ENCODE measurements at regions not wholly inside any gene's neighbourhood (a gene's known extent, or its start where the extent isn't known, plus 50 kb on each side); places are given as distances from the start of the nearest gene placed in this dataset.
A peak's percentile ranks its signal among the peaks of the same experiment; 100 is the strongest.
"Not testable (repeated sequence)": the region's sequence is repeated elsewhere in the genome, so short reads cannot be mapped to it uniquely, and the experiment has no call there.

DNA sequence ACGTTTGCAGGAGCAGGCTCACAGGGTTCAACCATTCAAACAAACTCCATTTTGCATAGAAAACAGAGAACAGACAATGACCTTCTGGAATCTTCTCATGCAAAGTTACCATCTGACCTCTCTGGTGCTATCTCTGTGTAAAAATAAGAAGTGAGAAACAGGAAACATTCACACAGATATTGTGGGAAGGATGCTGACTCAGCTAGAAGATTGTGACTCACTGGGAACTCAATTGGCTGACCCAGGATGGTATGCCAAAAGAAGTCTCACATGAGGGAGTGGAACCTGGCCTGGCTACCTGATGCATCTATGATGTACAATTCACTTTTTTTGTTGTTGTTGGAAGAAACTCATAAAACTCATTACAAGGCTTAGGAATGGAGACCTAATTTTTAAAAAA lies 61.1 kb upstream of the TBX18 start:
- peak; percentile 29 for DNase-seq (ENCODE audit: extremely low read depth, low read depth)
- H3K4me3 ChIP-seq (replicated peaks; ENCODE audit: low read depth, low read length), result no peak overlapping the region
- TF ChIP-seq, protein P1, sequence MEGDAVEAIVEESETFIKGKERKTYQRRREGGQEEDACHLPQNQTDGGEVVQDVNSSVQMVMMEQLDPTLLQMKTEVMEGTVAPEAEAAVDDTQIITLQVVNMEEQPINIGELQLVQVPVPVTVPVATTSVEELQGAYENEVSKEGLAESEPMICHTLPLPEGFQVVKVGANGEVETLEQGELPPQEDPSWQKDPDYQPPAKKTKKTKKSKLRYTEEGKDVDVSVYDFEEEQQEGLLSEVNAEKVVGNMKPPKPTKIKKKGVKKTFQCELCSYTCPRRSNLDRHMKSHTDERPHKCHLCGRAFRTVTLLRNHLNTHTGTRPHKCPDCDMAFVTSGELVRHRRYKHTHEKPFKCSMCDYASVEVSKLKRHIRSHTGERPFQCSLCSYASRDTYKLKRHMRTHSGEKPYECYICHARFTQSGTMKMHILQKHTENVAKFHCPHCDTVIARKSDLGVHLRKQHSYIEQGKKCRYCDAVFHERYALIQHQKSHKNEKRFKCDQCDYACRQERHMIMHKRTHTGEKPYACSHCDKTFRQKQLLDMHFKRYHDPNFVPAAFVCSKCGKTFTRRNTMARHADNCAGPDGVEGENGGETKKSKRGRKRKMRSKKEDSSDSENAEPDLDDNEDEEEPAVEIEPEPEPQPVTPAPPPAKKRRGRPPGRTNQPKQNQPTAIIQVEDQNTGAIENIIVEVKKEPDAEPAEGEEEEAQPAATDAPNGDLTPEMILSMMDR (IDR thresholded peaks at IDR 0.05; ENCODE audit: low read depth, low read length, missing control alignments), result no peak

DNA sequence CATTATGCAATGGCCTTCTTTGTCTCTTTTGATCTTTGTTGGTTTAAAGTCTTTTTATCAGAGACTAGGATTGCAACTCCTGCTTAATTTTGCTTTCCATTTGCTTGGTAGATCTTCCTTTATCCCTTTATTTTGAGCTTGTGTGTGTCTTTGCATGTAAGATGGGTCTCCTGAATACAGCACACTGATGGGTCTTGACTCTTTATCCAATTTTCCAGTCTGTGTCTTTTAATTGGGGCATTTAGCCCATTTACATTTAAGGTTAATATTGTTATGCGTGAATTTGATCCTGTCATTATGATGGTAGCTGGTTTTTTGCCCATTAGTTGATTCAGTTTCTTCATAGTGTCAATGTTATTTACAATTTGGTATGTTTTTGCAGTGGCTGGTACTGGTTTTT lies 56.9 kb upstream of the TBX18 start:
- not testable (repeated sequence) for H3K4me3 ChIP-seq (replicated peaks; ENCODE audit: low read depth, low read length); DNase-seq (ENCODE audit: extremely low read depth, low read depth)

DNA sequence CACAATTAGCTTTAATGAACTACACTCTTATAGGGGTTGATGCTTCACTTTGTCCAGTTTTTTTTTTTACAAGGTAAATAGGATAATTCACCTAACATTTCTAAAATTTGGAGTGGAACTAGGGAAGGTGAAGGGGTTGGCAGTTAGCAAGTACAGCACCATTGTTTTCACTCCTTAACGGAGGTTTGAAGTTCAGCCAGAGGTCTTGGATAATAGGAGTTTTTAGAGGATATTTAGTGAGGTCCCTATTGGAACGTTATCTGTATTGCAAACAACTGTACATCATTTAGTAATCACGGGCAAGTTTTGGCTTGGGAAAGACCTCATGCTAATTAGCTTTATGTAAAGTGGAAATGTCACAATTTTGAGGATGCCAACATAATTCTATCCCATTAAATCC lies 52.3 kb upstream of the TBX18 start:
- no peak overlapping the region for H3K4me3 ChIP-seq (replicated peaks; ENCODE audit: low read depth, low read length)
- no peak for DNase-seq (ENCODE audit: extremely low read depth, low read depth)
- TF ChIP-seq, protein P1 (IDR thresholded peaks at IDR 0.05; ENCODE audit: low read depth, low read length, missing control alignments), result no peak

DNA sequence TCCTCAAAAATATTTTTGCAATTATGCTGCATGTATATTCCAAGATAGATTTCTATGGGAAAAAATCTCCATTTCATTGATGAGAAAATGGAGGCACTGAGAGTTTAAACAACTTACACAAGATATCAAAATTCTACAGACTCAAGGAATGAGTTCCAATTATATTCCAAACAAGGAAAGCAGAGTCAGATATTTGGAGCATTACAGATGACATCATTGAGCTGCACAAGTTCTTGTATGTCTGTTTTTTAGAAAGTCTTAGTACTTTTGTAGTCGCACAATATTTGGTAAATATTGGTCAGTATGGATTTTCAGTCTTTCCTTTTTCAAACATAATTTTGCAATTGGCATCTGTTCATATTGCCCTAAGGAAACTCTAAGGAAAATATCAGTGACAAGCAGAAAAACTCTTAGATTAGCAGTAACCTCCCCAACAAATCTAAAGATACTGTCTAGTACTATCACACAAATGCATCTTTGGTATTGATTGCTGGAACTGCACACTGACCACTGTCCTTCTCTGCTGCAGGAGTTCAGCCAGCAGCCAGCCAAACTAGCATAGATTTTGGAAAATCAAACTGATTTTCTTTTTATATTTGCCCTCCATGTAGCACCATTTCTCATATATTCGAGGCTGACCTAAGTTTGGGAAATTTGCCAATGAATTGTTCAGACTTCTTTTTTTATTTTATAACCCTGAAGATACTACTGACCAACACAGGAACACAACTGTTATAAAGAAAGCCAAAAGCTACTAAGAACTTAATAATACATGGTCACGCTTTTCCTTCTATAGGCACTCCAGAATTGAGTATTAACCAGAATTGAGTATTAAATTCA lies 51.7 kb upstream of the TBX18 start:
- TF ChIP-seq, protein P1 (IDR thresholded peaks at IDR 0.05; ENCODE audit: low read depth, low read length, missing control alignments), result no peak
- H3K4me3 ChIP-seq (replicated peaks; ENCODE audit: low read depth, low read length), result no peak overlapping the region
- no peak for DNase-seq (ENCODE audit: extremely low read depth, low read depth)
